ENCODE measurements at regions not wholly inside any gene's neighbourhood (a gene's known extent, or its start where the extent isn't known, plus 50 kb on each side); places are given as distances from the start of the nearest gene placed in this dataset.

DNA sequence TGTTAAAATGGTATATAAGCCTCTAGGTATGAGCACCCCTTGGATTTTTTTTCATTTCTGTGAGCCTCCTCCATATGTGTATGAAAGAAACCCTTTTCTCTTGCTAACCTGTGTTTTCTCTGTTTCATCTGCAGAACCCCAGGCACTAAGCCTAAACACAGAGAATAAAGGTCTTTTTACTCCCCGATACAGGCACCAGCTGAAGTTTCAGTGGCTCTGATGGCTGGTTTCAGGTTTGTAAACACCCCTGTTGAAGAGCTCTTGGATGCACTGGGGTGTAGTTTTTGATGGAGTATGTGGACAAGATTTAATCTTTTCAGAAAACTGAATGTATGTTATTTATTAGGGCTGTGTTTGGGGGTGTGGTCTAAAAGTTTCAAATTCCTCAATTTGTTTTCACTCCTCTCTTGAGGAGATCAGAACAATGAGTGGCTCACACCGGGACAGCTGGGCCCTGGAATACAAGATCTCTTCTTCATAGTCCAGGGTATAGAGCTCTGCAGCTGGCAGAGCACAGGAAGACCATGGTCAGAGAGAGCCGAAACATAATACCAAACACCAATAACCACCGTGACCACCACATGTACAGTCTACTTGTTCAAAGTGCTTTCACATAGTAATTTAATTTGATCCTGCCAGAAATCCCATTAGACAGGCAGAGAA lies 50.2 kb upstream of the VTCN1 start:
- no peak for DNase-seq
